ENCODE measurements at regions not wholly inside any gene's neighbourhood (a gene's known extent, or its start where the extent isn't known, plus 50 kb on each side); places are given as distances from the start of the nearest gene placed in this dataset.
A peak's percentile ranks its signal among the peaks of the same experiment; 100 is the strongest.
"Not testable (repeated sequence)": the region's sequence is repeated elsewhere in the genome, so short reads cannot be mapped to it uniquely, and the experiment has no call there.

DNA sequence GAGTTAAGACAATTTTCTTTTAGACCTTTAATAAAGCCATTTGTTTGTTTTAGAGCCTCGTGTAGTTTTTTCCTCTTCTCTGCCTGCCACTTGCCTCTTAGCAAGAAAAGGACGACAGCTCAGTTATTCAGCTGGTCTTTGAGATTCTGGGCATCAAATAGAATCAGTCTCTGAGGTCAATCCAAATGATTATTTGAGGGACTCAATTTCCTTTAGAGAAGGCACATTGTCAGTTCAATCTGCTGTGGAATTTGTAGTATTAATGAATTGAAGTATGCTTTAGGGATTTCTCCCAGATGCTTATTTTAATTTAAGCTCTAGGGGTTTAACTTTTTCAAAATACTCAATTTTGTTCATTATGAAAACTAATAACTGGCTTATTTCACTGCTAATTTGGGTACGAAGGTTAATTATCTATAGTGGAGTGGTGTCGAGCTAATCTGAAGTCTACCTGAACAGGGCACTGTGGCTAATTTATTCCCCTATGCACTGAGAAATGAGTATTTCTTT, 841.2 kb upstream of the AUTS2 start:
- DNase-seq (ENCODE audit: low read depth): no peak

DNA sequence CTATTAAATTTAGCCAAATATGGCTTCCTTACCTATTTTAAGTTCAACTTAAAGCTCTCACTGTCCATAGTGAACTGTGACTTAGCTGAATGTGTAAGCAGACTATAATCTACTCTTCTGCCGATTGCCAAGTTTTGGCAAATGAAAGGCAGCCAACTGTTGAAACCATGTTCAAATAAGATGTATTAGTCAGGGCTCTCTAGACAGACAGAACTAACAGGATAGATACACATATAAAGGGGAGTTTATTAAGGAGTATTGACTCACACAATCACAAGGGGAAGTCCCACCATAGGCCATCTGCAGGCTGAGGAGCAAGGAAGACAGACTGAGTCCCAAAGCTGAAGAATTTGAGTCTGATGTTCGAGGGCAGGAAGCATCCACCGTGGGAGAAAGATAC, 837.7 kb upstream of the AUTS2 start:
- no peak for DNase-seq (ENCODE audit: low read depth)

DNA sequence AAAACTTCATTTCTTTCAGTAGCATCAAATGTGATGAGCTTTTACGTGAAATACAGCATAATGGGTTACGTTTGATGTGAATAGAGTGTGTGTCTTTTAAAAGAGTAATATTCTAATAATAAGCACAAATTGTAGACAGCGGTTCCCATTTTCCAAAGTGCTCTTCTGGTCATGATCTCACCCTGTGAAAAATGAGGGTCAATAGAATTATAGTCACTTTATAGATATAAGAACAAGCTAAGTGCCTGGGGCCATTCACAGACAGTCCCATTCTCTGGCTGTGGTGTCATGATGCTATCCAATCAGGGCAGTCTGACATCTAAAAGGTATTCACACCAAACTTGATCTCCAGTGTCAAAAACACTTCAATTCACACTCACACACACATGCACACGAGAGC, 830.8 kb upstream of the AUTS2 start:
- DNase-seq (ENCODE audit: low read depth): no peak

DNA sequence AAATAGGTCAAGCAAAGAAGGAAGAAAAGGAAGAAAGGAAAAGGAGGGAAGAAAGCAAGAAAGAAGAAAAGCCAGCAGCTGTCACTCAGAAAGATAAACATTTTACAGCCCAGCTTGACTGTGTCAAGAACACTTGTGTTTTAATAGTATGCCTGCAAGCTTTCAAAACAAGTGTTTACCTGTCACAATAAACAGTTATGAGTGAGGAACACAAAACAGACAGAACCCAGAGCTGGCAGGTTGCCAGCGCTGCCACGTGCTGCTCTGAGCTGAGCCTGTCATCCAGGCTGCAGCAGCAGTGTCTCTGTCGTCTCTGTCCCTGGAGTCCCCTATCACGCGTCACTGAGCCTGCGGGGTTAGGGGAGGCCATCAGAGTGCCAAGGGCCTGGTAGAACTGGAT, 827.6 kb upstream of the AUTS2 start:
- DNase-seq (ENCODE audit: low read depth): no peak

DNA sequence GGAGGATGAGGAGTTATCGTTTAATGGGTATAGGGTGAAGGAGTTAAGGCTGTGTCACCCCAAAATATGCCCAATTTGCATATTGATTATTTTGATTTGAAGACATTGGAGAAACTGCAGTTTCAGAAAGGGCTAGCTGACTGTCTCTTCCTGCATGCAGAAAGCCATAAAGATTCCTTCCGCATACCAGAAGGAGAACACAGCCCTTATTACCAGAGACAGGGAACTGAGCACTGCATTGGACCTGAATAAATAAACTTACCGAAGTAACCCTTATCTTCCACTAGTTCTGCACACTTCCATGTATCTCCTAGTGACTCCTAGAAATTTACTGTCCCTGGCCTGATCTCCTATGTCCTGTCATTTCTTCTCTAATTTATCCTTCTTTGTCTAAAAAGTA, 821.9 kb upstream of the AUTS2 start:
- no peak for DNase-seq (ENCODE audit: low read depth)

DNA sequence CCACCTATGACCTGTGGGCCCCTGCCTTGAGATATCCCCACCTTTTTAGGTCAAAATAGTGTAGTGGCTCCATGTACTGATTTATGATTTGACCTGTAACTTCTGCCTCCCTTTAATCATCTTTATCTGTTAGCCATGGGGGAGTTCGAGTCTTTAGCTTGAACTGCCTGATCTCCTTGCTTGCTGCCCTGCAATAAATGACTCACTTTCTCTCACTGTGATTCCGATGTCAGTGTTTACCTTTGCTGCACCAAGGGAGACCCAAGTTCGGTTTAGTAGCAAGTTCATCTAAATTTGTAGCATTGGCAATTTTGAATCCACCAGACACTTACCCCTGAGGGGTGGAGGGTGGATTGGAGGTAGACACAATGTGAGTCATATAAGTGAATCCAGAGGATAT, 814.6 kb upstream of the AUTS2 start:
- peak; percentile 1 for DNase-seq (ENCODE audit: low read depth)

DNA sequence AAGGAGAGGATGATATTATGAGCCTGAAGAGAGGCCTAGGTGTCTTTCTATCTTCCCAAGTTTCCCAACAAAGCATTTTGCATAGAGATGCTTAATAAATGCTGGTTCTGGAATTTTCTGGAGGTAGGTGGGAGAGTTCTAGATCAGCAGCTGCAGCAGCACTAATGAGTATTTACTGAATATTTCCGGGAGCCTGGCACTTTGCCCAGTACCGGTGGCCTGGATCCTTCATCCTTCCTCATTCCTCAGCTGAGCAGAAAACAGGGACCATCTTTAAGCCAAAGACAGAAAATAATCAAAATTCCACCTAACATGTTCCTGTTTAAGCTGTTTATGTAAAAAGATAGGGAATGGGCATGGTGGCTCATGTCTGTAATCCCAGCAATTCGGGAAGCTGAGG, 813.2 kb upstream of the AUTS2 start:
- DNase-seq (ENCODE audit: low read depth): no peak

DNA sequence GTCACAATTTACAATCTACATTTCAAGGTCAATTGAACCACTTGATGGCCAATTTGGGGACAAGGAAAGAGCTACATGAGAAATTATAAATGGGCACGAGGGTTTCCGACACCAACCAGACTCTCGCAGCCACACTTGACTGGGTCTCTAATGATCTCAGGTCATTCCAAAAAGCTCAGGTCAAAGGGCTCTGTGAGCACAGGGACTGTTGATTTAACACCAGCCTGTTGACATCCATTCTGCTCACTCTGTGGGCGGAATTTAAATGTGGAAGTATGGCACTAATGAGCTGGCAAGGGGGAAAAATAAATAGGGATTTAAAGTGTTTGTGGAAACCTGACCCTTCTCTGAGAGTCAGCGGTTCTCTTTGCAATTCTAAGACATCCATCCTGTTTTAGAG, 810.7 kb upstream of the AUTS2 start:
- no peak for DNase-seq (ENCODE audit: low read depth)

DNA sequence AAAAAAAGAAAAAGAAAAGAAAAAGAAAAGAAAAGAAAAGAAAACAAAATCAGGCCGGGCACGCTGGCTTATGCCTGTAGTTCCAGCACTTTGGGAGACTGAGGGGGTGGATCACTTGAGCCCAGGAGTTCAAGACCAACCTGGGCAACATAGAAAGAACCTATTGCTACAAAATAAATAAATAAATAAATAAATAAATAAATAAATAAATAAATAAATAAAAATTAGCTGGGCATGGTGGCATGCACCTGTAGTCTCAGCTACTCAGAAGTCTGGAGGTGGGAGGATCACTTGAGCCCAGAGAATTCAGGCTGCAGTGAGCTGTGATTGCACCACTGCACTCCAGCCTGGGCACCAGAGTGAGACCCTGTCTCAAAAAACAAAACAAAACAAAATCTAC, 809.7 kb upstream of the AUTS2 start:
- not testable (repeated sequence) for DNase-seq (ENCODE audit: low read depth)

DNA sequence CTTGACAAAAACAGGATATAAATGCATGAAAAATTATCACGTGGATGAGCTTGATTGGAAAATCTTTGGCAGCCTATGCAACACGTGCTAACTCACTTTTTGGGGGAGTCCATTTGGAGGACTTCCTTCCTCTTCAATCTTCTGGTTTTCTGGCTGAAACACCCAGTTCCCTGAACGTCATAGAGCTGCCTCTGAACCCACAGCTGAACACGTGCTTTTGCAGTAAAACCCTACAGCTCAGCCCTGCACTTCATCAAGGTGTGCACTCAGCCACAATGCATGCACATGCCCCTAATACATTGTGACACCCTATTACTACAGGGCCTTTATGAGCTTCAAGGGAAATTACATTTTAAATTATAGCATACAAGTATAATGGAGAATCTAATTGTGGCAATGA, 808.7 kb upstream of the AUTS2 start:
- DNase-seq (ENCODE audit: low read depth): no peak

DNA sequence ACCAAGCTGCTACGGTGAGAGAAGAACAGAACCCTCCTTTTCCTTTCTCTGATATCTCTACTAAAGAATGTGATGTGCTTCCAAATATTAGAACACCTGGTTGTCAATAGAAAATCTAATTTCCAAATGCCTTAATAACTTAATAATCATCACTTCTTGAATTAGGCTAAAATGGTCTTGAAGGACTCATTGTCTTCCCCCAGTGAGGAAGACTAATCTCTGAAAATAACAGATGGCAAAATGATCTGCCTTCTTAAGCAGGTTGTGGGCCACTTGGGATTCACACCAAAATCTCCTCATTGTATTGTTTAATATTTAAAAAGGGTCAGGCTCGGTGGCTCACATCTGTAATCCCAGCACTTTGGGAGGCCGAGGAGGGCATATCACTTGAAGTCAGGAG, 805.9 kb upstream of the AUTS2 start:
- DNase-seq (ENCODE audit: low read depth): no peak

DNA sequence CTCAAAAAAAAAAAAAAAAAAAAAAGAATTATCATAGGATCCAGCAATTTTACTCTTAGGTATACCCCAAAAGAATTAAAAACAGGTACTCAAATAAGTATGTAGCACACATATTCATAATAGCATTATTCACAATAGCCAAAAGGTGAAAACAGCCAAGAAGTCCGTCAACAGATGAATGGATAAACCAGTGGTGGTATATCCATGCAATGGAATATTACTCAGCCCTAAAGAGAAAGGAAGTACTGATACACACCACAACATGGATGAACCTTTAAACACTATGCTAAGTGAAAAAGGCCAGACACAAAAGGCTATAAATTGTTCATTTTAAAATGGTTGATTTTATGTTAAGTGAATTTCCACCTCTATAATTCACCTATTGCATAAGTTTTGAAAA, 804.8 kb upstream of the AUTS2 start:
- no peak for DNase-seq (ENCODE audit: low read depth)

DNA sequence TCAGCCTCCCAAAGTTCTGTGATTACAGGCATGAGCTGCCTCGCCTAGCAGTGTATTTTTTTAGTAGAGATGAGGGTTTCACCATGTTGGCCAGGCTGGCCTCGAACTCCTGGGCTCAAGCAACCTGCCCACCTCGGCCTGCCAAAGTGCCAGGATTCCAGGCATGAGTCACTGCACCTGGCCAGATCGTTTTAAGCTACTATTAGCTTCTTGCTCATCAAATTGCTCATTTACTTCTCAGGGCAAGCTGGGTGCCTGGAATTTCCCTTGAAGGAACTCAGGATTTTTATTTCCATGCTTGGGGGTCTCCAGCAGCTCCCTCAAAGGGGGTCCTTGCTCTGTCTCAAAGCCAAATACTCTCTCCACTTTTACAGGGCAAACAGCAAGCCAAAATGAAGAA, 798.0 kb upstream of the AUTS2 start:
- no peak for DNase-seq (ENCODE audit: low read depth)

DNA sequence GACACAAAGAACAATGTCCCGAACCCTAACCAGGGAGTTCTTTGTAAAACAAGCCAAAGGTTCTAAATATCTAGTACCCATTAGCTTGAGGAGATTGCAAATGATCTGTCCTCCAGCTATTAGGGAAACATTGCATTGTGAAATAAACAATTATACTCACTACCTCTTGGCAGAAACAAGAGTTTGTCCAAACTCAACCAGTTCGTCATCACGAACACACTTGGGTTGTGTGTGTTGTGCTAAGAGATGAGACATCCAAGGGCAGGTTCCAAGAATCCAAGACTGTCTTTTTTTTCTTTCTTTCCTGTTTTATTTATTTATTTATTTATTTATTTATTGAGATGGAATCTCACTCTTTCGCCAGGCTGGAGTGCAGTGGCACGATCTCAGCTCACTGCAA, 793.1 kb upstream of the AUTS2 start:
- DNase-seq (ENCODE audit: low read depth): no peak

DNA sequence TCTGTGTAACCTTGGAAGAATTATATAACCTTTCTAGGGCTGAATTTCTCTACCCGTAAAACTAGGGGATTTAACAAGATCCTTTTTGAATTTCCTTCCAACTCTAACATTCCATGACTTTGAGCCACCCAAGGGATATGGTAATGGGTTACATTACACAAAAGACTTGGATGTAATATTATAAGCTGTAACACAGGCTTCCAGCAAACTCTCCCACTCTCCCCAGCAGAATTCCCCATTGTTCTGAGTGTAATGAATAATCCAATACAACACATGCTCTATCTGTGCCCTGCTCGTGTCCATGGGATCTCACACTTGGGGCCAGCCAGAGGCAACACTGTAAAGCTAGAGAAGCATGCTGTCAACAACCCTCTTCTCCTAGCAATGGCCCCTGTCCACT, 790.6 kb upstream of the AUTS2 start:
- no peak for DNase-seq (ENCODE audit: low read depth)

DNA sequence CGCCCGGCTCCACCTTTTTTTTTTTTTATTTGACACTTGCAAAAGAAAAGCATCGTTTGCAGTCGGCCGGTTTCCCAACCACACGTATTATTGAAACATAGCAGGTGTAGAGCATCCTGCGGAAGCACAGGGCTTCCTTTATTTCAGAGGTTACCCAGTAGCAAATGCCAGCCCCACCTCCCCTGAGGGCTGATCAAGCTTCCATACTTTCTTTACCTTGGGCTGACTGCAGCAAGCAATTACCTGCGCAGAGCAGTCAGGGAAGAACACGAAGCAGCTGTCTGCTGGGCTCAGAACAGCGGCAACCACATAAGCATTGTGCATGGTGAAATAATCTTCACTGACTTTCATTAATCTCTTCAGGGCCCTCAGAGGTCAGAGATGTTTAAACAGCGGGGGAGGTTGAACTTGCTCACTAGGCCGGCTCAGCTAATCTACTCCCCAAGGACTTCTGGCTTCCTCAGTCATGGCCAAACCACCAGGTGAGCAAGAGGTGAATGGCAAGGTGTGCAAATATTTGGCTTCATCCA, 784.7 kb upstream of the AUTS2 start:
- no peak for DNase-seq (ENCODE audit: low read depth)

DNA sequence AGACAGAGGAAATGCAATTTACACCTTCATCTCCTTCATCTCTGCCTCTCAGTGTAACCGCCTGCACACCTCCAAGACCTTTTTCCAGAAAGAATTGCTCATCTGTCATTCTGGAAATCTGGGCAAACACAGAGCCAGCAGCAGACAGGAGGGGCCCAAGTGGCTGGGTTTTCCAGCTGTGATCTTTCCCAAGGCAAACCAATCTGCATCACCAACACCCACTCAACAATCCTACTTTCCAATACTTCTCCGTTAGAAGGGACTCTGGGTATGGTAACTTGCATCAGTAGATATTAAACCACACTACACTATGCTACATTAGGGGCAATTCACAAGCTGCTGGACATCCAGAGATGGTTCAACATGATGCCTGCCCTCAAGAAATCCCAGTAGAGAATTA, 781.8 kb upstream of the AUTS2 start:
- no peak for DNase-seq (ENCODE audit: low read depth)

DNA sequence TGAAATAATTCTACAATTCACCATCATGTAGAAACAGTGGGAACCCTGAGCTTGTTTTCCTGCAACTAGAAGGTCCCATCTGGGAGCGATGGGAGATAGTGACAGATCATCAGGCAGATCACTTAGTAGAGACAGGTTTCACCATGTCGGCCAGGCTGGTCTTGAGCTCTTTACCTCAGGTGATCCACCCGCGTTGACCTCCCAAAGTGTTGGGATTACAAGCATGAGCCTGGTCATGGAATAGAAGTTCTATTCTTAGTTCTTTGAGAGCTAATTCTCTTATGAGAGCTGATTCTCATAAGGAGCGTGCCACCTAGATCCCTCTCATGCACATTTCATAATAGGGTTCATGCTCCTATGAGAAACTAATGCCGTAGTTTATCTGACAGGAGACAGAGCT, 778.0 kb upstream of the AUTS2 start:
- DNase-seq (ENCODE audit: low read depth): no peak

DNA sequence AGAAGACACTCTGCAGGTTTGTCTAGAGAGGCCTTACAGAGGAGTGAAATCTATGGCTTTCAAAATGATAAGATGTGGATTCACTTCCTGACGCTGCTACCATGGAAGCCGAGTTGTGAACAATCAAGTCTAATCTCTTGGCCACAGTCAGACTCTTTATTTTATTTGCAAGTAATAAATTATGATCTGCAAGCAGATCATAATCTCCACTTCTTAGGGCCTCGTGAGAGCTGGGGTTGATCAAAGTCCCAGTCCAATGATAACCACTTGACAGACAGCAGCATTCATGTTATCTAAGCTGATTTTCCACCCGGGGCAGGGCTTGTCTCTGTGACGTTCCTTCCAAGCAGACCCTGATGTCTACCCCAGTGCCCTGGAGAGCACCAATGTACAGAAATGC, 776.4 kb upstream of the AUTS2 start:
- no peak for DNase-seq (ENCODE audit: low read depth)

DNA sequence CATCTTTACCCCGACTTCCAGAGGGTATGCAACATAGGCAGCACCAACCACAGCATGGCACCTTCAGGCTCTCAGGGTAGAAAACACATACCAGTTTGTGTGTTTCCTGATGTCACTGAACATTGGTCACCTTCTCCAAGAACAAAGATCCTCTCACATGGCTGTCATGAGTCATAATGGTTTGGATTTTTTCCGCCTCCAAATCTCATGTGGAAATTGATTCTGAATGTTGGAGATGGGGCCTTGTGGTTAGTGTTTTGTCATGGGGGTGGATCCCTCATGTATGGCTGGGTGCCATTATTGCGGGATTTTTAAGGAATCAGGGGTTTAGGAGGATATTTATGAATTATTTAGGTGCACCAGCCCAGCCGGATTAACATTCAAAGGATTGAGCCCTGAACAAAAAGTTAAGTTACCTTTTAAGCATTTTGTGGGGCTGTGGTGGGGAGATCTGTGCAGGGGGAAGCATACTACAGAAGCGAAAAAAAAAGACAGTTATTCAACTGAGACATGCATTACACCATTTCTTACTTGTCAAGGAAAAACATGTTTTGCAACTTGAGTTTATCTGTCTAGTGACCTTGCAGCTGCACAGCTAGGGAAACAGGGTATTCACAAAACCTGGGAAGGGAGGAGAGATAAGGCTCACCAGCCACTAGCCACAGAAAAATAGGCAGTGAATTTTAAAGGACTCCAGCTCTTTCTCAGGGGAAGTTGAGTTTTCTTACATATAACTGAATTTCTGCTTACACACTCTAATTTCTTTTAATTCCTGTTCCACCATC, 774.1 kb upstream of the AUTS2 start:
- DNase-seq (ENCODE audit: low read depth): no peak

DNA sequence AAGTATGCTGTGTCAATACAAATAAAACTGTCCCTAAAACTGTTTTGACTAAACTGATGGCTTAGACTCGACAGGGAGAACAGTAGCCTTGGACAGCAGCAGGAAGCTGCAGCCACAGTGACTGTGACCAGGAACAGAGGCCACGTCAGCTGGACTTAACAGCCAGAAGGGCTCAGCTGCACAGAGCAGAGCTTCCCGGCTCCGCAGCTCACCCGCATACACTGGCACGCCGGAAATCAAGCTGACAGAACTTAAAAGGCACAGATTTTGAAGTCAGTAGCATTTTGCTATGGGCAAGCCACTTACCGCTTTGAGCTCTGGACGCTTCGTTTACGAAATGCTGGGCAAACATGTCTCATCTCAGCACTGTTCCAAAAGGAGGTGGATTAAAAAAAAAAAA, 769.7 kb upstream of the AUTS2 start:
- DNase-seq (ENCODE audit: low read depth): no peak

DNA sequence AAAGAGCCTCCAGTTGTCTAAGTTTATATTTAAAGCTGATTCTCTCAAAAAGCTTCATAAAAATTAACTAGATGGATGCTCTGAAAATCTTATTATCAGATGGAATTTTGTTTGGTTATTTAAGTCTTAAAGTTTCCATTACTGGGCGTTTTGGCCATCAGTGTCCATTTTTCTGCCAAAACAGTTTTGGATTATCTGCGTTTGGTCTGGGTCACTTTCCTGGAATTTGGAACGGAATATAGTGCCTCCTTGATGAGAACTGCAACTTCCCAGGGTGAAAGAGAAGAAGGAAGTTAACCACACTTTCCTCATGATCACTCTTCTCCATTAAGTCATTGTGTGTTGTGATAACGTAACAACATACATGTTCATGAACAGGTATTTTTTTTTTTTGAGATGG, 764.9 kb upstream of the AUTS2 start:
- no peak for DNase-seq (ENCODE audit: low read depth)

DNA sequence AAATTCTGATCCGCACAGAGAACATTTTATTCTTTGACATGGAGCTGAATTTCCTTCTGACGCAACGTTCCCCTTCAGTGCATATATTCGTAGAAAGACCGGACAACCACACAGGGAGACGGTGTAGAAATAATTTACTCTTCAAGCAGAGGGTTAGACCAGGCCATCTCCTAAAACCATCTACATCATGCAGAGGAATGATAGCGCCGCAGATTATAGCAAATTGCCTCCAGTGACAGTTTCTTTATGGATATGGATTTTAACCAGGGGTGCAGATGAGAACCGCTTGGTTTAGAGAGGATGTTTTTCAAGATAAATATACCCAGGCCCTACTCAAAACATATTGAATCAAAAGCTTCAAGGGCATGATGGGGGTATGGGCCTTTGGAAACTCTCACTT, 759.3 kb upstream of the AUTS2 start:
- DNase-seq (ENCODE audit: low read depth): no peak

DNA sequence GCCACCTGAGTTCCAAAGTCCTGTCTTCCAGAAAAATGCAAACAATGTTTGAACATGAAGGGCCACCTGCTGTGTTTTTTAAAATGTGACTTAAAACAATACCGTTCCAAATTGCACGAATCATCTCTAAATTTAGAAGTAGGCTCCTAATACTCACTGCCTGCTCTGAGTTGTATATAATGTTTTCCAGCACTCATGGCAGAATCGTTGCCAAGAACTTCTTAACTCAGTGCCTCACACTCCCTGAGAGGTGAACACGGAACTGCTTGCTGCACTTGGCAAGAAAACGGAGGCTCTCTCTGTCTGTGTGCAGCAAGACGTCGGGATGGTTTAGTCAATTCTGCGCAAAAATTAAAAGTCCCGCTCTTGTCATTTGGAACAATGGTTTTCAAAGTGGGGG, 757.3 kb upstream of the AUTS2 start:
- no peak for DNase-seq (ENCODE audit: low read depth)

Measured in ELR (cell line).